ENCODE measurements at regions not wholly inside any gene's neighbourhood (a gene's known extent, or its start where the extent isn't known, plus 50 kb on each side); places are given as distances from the start of the nearest gene placed in this dataset.

GRCh38 chr2:176503776-176504175 is 234.5 kb downstream of the MTX2 start:
- DNase-seq = no peak
- no peak for TF ChIP-seq CTCF (IDR thresholded peaks at IDR 0.05)
- Histone ChIP-seq H3K4me3 (no peak overlapping the region), H3K27ac (no peak overlapping the region), H3K9me3 (no peaks in the 10 kb centered on the region), H3K27me3 (no peaks in the 10 kb centered on the region), H3K36me3 (no peaks in the 10 kb centered on the region), H3K4me1 (peaks cover 0 to 12% (median 7%) of the 10 kb centered on the region in 4 donors)
- intact Hi-C loops (cut with DNase I; ENCODE audit: low total_unique reads) = no loop called here

GRCh38 chr2:176504440-176504839 is 235.2 kb downstream of the MTX2 start:
- no peak overlapping the region for H3K4me3 ChIP-seq
- no peaks in the 10 kb centered on the region for H3K36me3 ChIP-seq
- H3K9me3 ChIP-seq = no peaks in the 10 kb centered on the region
- H3K27me3 ChIP-seq = no peaks in the 10 kb centered on the region
- DNase-seq = no peak
- H3K27ac ChIP-seq = no peak overlapping the region
- peaks cover 0 to 12% (median 7%) of the 10 kb centered on the region in 4 donors for H3K4me1 ChIP-seq
- no peak for TF ChIP-seq CTCF (IDR thresholded peaks at IDR 0.05)
- intact Hi-C loops (cut with DNase I; ENCODE audit: low total_unique reads) = no loop called here

GRCh38 chr2:176507786-176508185 is 238.5 kb downstream of the MTX2 start:
- no peaks in the 10 kb centered on the region for H3K36me3 ChIP-seq
- H3K9me3 ChIP-seq = no peaks in the 10 kb centered on the region
- no peaks in the 10 kb centered on the region for H3K4me1 ChIP-seq
- H3K27ac ChIP-seq = no peak overlapping the region
- intact Hi-C loops (cut with DNase I; ENCODE audit: low total_unique reads) = no loop called here
- H3K27me3 ChIP-seq = no peaks in the 10 kb centered on the region
- no peak overlapping the region for H3K4me3 ChIP-seq
- no peak for TF ChIP-seq CTCF (IDR thresholded peaks at IDR 0.05)
- DNase-seq = no peak

- no peaks in the 10 kb centered on the region for H3K9me3 ChIP-seq
- no peaks in the 10 kb centered on the region for H3K27me3 ChIP-seq
- no peaks in the 10 kb centered on the region for H3K36me3 ChIP-seq
- no peak overlapping the region for H3K4me3 ChIP-seq
- no peaks in the 10 kb centered on the region for H3K4me1 ChIP-seq
- DNase-seq = no peak
- H3K27ac ChIP-seq = no peak overlapping the region
- TF ChIP-seq CTCF (IDR thresholded peaks at IDR 0.05) = no peak
- intact Hi-C loops (cut with DNase I; ENCODE audit: low total_unique reads) = no loop called here
Observed at GRCh38 chr2:176508374-176508773, 239.1 kb downstream of the MTX2 start.

GRCh38 chr2:176508984-176509740 is 239.9 kb downstream of the MTX2 start:
- Histone ChIP-seq H3K4me3 (no peak overlapping the region), H3K27ac (no peak overlapping the region), H3K9me3 (no peaks in the 10 kb centered on the region), H3K4me1 (no peaks in the 10 kb centered on the region), H3K36me3 (no peaks in the 10 kb centered on the region), H3K27me3 (no peaks in the 10 kb centered on the region)
- intact Hi-C loops (cut with DNase I; ENCODE audit: low total_unique reads) = no loop called here
- TF ChIP-seq CTCF (IDR thresholded peaks at IDR 0.05) = no peak
- no peak for DNase-seq

All from tibial artery (tissue), 4 donors.